ENCODE measurements at regions not wholly inside any gene's neighbourhood (a gene's known extent, or its start where the extent isn't known, plus 50 kb on each side); places are given as distances from the start of the nearest gene placed in this dataset.
"Not testable (repeated sequence)": the region's sequence is repeated elsewhere in the genome, so short reads cannot be mapped to it uniquely, and the experiment has no call there.

DNA sequence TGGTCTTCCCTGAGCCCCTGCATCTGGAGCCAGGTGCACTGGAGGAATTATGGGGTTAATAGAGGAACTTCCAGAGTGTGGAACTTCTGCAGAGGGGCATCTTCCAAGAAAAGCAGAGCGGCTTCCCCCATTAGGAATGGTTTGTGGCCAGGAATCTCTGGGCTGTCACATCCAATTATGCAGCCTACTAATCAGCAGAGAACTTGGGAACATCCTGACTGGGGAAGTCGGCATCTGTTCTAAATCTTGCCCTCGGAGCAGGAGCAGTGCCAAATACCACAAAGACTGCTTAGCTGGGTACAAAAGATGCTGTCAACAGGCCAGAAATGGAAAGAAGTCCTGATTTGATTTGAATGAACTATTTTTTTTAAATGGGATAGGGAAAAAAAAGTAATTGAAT is 435.1 kb downstream of the ZNF536 start:
- DNase-seq: no peak

DNA sequence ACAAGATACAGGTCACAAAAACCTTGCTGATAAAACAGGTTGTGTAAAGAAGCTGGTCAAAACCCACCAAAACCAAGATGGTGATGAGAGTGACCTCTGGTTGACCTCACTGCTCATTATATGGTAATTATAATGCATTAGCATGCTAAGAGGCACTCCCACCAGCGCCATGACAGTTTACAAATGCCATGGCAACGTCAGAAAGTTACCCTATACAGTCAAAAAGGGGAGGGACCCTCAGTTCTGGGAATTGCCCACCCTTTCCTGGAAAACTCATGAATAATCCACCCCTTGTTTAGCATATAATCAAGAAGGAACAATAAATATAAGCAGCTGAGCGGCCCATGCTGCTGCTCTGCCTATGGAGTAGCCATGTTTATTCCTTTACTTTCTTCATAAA is 434.1 kb downstream of the ZNF536 start:
- no peak for DNase-seq

- peak; percentile 16 for DNase-seq
These were observed 432.6 kb downstream of the ZNF536 start for GRCh38 chr19:30804751-30805150.

GRCh38 chr19:30804333-30804732 is 432.1 kb downstream of the ZNF536 start:
- not testable (repeated sequence) for DNase-seq

GRCh38 chr19:30802424-30803013 is 430.3 kb downstream of the ZNF536 start:
- DNase-seq: no peak

- DNase-seq: peak; percentile 20
These were observed 427.9 kb downstream of the ZNF536 start for GRCh38 chr19:30799865-30800755.

DNA sequence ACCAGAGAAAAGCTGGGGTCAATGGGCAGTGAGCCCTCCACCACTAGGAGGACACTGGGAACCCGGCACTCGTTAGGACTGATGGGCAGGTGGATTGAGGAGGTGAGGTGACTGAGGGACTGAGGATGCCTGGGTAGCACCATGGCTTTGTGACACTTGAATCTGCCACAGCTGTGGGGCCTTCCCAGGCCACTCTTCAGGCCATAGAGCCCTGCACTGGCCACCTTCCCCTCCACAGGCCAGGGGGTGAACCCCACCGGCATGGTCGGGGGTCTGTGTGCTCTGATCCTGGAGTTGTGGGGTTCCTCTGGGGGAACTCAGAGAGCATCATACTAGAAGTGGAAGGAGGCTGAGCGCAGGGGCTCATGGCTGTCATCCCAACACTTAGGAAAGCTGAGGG is 423.5 kb downstream of the ZNF536 start:
- no peak for DNase-seq

DNA sequence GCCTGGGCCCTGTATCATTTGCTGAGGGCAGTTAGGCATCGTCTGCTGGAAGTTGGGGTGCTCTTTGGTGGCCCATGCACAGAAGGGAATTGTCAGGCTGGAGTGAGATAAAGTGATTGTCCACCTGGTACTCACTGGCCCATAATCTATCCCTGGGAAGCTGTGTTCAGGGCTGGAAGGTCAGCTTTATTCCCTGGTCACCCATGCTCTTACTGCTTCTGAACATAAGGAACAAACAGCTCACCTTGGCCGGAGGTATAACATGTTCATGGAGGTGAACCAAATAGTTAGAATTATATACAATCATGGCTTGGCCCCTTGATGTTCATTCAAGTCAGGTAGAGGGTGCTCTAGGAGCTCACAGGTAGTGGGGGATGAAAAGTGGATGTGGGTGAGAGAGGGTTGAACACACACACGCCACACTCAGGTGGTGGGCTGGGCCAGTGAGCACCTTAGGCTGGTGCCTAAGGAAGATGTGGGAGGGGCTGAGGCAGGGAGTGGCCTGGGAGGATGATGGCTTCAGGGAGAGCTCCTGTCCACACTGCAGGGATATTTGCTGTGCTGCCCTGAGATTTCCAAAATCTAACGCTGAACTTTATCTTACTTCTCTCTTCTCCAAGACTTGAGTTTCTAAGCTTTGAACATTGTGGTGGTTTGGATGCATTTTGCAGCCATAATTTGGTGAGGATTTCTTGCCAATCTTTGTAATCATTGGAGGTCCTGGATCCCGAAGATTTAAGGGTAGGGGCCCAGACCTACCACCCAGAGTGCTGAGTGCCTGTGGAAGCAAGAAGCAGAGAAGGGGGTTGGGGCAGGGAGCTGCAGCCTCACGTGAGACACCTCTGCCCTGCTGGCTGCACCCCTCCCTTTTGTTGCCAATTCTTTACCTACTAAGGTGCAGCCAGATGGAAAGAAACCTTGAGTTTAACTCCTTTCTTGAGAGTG is 420.6 kb downstream of the ZNF536 start:
- DNase-seq: no peak

DNA sequence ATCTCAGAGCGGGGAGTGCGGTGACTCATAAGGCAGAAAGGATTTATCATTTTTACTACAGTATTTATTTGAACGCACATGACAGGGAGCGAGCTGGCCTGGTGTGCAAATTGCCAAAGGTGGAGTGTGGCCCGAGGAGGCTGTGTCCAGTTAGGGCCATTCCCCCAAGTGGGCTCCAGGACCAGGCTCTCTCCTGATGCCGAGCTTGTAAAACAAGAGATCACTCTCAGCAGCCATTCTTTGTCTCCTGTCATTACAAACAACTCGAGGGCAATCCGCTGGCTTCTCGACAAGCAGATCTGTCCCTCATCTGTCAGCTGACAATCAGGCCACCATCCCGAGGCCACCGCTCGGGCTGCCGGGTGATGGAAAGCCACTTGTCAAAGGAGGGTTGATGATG is 418.9 kb downstream of the ZNF536 start:
- no peak for DNase-seq

GRCh38 chr19:30790056-30790680 is 418.0 kb downstream of the ZNF536 start:
- DNase-seq: no peak

GRCh38 chr19:30788105-30788765 is 416.1 kb downstream of the ZNF536 start:
- DNase-seq: no peak

GRCh38 chr19:30785458-30786137 is 413.4 kb downstream of the ZNF536 start:
- DNase-seq: no peak

- DNase-seq: peak; percentile 49
These were observed 412.8 kb downstream of the ZNF536 start for GRCh38 chr19:30784850-30785457.

DNA sequence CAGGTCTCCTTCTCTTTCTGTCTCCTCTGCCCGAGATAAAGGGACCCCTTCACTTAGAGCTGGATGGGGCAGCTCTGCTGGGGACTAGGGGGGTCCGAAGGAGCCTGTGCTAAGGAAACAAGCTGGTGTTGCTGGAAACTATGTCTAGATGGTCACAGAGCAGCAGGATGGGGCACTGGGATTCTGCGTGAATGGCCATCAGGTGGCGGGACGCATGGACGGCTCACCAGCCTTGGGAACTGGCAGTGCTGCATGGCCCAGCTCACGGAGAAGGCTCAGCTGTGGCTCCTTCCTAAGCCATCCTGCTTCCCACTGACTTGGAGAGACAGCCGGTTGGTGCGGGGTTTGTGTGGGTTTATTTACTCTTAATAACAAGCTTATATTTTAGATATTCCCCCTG is 411.8 kb downstream of the ZNF536 start:
- DNase-seq: no peak

DNA sequence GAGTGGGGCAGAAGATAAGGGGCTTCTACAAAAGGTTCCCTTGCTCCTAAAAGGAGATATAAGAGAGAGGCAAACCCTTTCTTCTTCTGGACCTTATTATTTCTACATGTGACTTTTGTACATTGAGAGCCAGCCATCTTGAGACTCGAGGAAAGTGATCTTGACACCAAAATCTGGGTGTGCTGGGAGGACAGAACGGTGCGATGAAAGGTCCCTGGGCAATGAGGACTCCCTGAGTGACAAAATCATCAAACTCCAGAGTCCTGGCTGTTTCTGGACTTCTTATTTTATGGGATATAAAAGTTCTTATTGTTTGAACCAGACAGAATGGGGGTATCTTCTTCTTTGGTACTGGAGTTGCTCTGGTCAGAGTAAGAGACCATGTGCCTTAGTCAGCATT is 411.0 kb downstream of the ZNF536 start:
- DNase-seq: no peak

DNA sequence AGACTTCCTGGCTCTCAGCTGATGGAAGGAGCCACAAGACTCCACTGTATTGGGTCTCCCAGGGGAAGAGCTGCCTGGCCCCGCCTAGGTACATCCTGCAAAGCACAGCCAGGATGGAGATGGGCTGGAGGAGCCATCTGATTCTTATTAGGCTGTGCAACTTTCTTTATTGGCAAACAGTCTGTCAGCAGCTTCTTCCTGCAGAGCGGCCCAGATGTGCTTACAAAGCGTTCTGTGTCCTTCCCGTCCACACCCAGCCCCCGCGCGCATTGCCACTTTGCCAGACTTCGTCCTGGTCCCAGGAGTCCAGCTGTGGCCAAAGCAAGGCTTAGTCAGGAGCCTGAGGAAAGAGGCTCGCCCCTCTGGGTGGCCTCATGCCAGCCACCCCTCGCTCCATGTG is 409.3 kb downstream of the ZNF536 start:
- DNase-seq: no peak

DNA sequence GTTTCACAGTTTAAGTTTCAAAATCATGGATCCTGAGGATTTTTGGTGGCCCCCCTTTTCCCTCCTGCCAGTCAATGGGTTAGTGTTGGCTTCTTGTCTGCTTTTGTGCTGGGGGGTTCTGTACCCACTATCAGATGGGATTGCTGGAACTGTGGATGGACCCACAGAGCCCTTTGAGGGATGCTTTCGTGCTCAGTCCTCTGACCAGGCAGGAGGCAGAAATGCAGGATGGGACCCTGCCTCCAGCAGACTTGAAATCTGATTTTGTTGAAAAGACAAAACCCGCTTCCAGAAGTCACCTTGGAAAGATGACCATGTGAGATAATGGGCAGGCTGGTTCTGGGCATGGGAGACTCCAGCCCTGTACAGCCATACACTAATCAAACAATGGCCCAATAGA is 408.9 kb downstream of the ZNF536 start:
- DNase-seq: no peak

DNA sequence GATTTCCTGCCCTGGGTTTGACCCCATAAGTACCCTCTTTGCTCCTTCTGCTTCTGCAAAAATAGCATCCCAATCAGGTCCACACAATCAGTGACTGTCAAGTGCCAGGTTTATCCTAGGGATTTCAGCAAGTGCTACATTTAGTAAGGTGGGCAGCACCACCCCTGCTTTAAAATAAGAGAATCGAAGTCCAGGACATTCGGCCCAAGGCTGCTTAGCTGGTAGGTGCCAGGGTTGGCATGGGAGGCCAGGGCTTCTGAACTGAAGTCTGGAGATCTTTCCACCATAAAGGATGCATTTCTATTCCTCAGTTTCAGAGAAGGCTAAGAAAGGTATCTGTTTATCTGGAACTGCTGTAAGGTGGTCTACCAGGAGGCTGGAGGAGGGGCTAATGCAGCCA is 408.3 kb downstream of the ZNF536 start:
- no peak for DNase-seq

DNA sequence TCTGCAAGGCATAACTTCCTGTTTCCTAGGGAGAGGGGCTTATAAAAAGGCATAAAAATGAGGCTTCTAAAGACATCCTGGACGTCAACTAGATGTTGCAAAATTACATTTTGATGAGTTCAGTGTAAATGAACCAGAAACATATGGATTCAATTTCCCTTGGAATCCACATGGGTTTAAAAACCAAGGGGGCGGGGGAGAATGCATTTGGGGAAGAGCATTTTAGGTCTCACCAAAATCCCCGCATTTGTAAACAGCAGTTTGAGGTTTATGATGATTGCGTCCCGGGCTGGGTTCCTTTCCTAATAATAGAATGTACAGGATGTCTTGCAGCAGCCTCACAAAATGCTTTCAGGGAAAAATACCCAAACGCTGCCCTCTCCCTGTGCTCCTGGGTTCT is 407.8 kb downstream of the ZNF536 start:
- no peak for DNase-seq

DNA sequence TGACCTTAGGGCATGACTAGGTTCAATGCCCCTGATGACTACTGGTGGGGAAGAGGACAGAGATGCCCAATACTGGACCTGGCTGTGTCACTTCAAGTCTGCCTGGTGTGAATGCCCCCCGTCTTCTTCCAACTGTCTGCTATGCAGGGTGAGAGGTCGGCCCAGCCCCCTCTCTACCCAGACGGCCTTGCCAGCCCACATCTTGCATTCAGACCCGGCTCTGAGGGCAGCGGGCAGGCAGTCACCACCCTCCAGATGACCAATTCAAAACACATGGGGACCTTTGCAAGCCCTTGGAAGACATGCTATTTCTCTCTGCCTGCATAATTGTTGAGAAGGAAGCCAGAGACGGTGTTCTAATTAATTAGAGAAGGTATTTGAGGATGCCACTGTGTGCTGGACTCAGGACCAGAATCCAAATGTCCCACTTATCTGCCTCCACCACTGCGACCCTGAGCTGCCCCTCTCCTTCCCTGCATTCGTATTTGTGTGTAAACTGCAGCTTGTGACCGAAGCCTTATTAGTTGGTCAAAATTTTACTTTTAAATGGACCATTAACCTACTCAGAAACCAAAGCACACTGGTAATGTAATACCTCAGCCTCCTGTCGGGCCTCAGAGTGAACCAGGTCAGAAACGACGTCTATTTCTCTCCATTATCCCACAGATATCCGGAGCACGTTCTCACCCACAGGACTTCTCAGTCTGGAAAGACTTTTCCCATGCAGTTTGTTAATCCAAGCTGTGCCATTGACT is 407.0 kb downstream of the ZNF536 start:
- DNase-seq: no peak

DNA sequence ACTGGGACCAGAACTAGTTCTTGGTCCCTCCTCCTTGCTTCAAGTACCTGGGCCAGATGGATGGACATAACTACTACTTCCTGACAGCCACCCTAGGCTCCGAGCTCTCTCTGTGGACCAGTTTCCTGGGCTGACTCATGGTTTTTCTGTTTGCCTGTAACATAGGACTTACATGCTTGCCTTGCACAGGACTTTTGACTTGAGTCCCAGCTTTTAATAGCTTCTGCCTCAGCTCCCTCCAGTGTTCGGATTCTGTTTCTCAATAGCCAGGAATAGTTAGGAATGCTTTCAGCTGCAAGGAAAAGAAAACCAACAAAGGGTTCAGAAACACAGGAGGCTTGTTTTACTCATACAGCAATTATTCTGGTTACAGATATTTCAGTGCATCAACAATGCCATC is 405.9 kb downstream of the ZNF536 start:
- no peak for DNase-seq

Measured in NCI-H1105 treated with DMSO at 0.1 percent for 48 hours (cell line).